ENCODE measurements at regions not wholly inside any gene's neighbourhood (a gene's known extent, or its start where the extent isn't known, plus 50 kb on each side); places are given as distances from the start of the nearest gene placed in this dataset.

GRCh38 chr9:117932585-117932984, 228.4 kb downstream of the TLR4 start:
- Histone ChIP-seq H3K4me3 (ENCODE audit: low read length) (no peak overlapping the region), H3K9ac (ENCODE audit: extremely low read depth, low read length, poor library complexity, severe bottlenecking) (no peak overlapping the region), H3K9me3 (ENCODE audit: control insufficient read depth, low read length) (no peaks in the 10 kb centered on the region), H3K4me1 (ENCODE audit: control insufficient read depth, insufficient read depth, low read length) (no peaks in the 10 kb centered on the region), H3K27ac (ENCODE audit: low read depth, low read length) (no peak overlapping the region), H3K27me3 (ENCODE audit: control insufficient read depth, insufficient read depth, low read length, poor library complexity, severe bottlenecking) (no peaks in the 10 kb centered on the region), H3K36me3 (ENCODE audit: control insufficient read depth, insufficient read depth, low read length) (no peaks in the 10 kb centered on the region)
- H3K36me3 Mint-ChIP-seq (ENCODE audit: low read depth) = no peaks in the 10 kb centered on the region
- H3K27ac Mint-ChIP-seq = no peak overlapping the region
- TF ChIP-seq CTCF (conservative IDR thresholded peaks at IDR 0.05) = no peak
- no peak for DNase-seq
- H3K9me3 Mint-ChIP-seq = no peaks in the 10 kb centered on the region
- H3K27me3 Mint-ChIP-seq (ENCODE audit: insufficient read depth) = no peaks in the 10 kb centered on the region
- no peak overlapping the region for H3K4me3 Mint-ChIP-seq
- WGBS, 2 experiments (ENCODE audit: insufficient coverage in 1 of 2, insufficient read length in 1 of 2) = 80 to 94% methylated on average over 1 to 4 of the region's 4 CpGs
- H3K4me1 Mint-ChIP-seq = no peaks in the 10 kb centered on the region

GRCh38 chr9:117936185-117937130, 232.3 kb downstream of the TLR4 start:
- Histone ChIP-seq H3K4me3 (ENCODE audit: low read length) (no peak overlapping the region), H3K27me3 (ENCODE audit: control insufficient read depth, insufficient read depth, low read length, poor library complexity, severe bottlenecking) (no peaks in the 10 kb centered on the region), H3K36me3 (ENCODE audit: control insufficient read depth, insufficient read depth, low read length) (no peaks in the 10 kb centered on the region), H3K9ac (ENCODE audit: extremely low read depth, low read length, poor library complexity, severe bottlenecking) (no peak overlapping the region), H3K9me3 (ENCODE audit: control insufficient read depth, low read length) (no peaks in the 10 kb centered on the region), H3K4me1 (ENCODE audit: control insufficient read depth, insufficient read depth, low read length) (no peaks in the 10 kb centered on the region), H3K27ac (ENCODE audit: low read depth, low read length) (no peak overlapping the region)
- WGBS, 2 experiments (ENCODE audit: insufficient coverage in 1 of 2, insufficient read length in 1 of 2) = 93 to 95% methylated on average over 5 of the region's 5 CpGs
- no peaks in the 10 kb centered on the region for H3K27me3 Mint-ChIP-seq (ENCODE audit: insufficient read depth)
- no peak overlapping the region for H3K4me3 Mint-ChIP-seq
- TF ChIP-seq CTCF (conservative IDR thresholded peaks at IDR 0.05) = no peak
- H3K36me3 Mint-ChIP-seq (ENCODE audit: low read depth) = no peaks in the 10 kb centered on the region
- no peak for DNase-seq
- no peak overlapping the region for H3K27ac Mint-ChIP-seq
- peaks cover 2% of the 10 kb centered on the region for H3K4me1 Mint-ChIP-seq
- H3K9me3 Mint-ChIP-seq = no peaks in the 10 kb centered on the region

- Histone ChIP-seq H3K36me3 (ENCODE audit: control insufficient read depth, insufficient read depth, low read length) (no peaks in the 10 kb centered on the region), H3K27me3 (ENCODE audit: control insufficient read depth, insufficient read depth, low read length, poor library complexity, severe bottlenecking) (no peaks in the 10 kb centered on the region), H3K27ac (ENCODE audit: low read depth, low read length) (no peak overlapping the region), H3K4me3 (ENCODE audit: low read length) (no peak overlapping the region), H3K9ac (ENCODE audit: extremely low read depth, low read length, poor library complexity, severe bottlenecking) (no peak overlapping the region), H3K4me1 (ENCODE audit: control insufficient read depth, insufficient read depth, low read length) (no peaks in the 10 kb centered on the region), H3K9me3 (ENCODE audit: control insufficient read depth, low read length) (no peaks in the 10 kb centered on the region)
- Mint-ChIP-seq H3K4me3 (no peak overlapping the region), H3K27me3 (ENCODE audit: insufficient read depth) (no peaks in the 10 kb centered on the region), H3K27ac (no peak overlapping the region), H3K9me3 (no peaks in the 10 kb centered on the region), H3K4me1 (peaks cover 2% of the 10 kb centered on the region), H3K36me3 (ENCODE audit: low read depth) (no peaks in the 10 kb centered on the region)
- 92% methylated on average over 2 of the region's 2 CpGs; no CpG with 5 or more reads in 1 of the 2 experiments for WGBS, 2 experiments (ENCODE audit: insufficient coverage in 1 of 2, insufficient read length in 1 of 2)
- DNase-seq = no peak
- no peak for TF ChIP-seq CTCF (conservative IDR thresholded peaks at IDR 0.05)
Observed at GRCh38 chr9:117938086-117938485, 233.9 kb downstream of the TLR4 start.

Data from endodermal cell (in vitro differentiated cells).